NCI-H2107 treated with DMSO at 0.1 percent for 48 hours (cell line): ENCODE measurements at regions not wholly inside any gene's neighbourhood (a gene's known extent, or its start where the extent isn't known, plus 50 kb on each side); places are given as distances from the start of the nearest gene placed in this dataset.

Source experiments
- DNase-seq: peaks from one replicate; lab custom pipeline; 2025; ENCODE audit not compliant: unreplicated experiment; lab: John Stamatoyannopoulos, UW

DNA sequence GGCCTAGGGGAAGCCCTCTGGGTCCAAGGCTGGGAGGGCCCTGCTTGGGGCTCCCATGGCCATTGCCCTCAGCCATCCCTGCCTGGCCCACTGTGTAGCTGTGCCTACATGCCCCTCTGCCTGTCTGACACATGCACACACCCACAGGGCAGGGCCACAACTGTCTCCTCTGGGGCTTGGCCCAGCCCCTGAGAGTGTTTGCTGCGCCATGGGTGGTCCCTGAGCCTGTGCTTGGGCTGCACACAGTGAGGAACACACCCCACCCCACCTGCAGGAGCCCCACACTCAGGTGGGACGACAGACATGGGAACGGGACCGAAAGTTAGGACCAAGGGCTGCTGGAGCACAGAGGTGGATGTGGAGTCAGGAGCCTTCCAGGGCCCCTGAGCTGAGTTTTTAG, 489.5 kb downstream of the TBC1D22A start:
- DNase-seq, result no peak

DNA sequence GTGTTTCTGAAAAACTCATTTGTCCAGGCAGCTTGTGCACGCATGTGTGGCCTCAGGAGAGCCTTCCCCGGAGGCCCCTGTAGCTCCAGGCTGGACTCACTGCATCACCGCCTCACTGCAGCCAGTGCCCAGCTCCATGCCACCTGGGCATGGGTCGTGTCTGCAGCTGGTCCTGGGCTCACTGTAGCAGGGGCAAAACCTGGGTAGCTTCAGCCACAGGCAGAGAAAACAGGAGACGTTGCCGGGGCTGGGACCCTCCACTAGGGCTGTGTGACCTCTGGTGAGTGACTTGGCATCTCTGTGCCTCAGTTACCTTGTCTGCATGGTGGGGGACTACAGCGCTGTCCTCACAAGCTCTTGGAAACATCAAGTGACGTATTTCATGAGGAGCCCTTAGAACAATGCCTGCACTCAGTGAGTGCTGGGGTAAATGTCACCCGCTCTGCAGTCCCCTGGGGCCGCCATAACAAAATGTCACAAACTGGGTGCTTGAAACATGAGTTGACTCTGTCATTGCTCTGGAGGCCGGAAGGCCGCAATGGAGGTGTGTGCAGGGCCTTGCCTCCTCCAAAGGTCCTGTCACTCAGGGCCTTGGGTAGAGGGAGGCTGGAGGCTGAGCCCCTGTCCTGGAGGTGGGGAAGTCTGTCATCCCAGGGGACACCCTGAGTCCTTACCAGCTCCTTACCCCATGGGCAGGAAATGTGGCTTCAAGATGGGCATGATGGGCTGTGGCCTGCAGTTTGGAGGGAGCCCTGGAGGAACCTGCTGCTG, 488.7 kb downstream of the TBC1D22A start:
- DNase-seq, result no peak

DNA sequence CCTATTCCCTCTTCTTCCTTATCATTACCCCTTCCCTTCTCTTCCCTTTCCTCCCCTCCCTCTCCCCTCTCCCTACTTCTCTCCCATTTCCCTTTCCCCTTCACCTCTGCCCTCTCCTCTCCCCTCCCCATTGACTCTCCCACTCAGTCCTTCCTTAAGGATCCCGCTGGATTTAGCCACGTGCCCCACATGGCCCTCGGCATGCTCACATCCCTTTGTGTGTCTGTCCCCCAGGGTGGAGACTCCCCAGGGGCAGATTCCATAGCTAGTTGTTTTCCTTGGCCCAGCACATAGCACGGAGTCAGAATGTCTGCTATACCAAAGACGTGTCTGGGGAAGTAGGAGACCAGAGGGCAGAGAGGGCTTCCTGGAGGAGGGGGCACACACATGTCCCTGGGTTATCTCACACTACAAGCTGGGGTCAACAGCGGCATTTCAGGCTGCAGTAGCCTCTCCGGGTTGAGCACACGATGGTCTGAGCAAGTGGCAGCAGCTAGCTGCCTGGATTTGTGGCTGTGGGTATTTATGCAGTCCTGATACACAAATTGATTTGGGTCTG, 487.0 kb downstream of the TBC1D22A start:
- no peak for DNase-seq

DNA sequence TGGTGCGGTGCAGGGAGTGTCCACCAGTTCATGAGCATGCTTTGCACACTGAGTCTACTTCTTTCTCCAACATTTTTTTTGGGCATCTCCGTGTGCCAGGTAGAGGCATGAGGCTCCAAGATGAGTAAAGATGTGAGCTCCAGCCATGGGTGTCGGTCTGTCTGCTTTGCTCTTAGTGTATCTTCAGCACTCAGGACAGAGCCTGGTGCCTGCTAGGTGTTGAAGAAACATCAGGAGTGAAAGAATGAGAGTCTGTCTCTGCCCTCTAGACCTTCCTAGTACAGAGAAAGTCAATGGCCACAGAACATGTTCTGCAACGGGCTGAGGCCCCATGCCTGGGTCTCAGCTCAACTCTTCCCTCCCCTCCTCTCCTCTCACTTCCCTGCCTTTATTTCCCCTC, 486.5 kb downstream of the TBC1D22A start:
- no peak for DNase-seq

DNA sequence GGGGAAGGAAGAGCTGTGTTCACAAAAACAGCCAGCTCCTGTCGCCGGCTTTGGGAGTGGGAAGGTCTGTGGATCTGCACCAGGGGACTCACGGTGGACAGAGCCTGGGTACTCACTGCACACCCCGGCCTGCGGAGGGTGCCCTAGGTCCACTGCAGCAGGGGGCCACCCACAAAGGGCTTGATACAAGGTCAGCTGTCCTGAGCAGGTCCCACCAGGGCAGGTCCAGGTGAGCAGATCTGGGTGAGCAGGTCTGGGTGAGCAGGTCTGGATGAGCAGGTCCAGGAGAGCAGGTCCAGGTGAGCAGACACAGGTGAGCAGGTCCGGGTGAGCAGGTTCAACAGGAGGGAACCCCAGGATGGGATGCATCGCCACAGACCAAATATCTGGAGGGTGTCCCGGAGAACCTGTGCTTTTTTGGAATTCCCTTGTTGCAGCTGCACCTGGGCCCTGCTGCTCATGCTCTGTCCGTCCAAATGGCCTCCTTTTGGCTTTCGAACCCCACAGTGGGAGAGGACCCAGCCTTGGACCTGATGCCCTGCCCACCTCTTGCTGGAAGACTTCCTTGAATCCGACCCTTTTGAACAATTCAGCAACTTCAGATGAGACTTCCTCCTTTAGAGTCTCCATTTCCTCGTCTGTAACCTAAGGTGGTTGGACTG, 485.3 kb downstream of the TBC1D22A start:
- DNase-seq, result no peak

DNA sequence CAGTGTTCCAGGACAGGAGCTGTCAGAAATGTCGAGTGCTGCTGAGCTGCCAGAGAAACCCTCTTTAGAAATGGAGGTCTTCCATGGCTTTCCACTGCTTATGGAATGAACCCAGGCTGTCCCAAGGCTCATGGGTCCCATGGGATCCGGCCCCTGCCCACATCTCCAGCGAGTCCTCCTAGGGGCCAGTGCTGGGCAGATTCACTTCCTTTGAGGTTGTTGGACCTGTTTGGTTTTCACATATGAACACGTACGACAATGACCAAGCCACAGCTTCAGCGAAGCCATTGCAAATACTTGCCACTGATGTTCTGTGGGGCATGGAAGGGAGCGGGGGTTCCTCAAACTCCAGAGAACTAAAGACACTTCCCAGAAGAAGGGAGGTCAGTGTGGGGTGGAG, 483.3 kb downstream of the TBC1D22A start:
- no peak for DNase-seq

DNA sequence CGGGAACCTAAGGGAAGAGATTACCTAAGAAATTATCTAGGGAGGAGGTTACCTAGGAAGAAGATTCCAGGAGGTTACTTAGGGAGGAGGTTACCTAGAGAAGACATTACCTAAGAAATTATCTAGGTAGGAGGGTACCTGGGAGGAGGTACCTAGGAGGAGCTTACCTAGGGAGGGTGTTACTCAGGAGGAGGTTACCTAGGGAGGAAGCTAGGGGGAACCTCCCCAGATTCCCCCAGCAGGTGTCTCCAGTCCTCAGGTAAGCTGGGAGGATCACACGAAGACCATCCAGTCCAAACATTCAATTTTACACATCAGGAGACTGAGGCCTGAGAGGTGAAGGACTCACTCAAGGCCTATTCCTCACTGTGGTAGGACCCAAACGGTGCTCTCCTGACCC, 482.8 kb downstream of the TBC1D22A start:
- no peak for DNase-seq

DNA sequence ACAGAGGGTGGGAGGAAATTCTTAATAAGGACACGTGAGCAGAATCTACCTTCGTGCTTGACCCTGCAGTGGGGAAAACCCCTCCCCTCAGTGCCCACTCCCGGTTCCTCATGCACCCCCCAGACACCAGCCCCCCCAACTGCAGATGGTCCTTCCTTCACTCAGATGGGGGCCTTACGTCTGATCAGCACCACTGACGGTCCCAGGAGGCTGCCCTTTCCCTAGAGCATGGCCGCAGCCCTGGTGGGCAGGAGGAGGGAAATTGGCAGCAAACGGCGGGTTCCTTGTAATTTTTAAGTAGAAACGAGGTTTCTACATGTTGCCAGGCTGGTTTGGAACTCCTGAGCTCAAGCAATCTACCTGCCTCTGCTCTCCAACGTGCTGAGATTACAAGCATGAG, 477.7 kb downstream of the TBC1D22A start:
- DNase-seq, result no peak

DNA sequence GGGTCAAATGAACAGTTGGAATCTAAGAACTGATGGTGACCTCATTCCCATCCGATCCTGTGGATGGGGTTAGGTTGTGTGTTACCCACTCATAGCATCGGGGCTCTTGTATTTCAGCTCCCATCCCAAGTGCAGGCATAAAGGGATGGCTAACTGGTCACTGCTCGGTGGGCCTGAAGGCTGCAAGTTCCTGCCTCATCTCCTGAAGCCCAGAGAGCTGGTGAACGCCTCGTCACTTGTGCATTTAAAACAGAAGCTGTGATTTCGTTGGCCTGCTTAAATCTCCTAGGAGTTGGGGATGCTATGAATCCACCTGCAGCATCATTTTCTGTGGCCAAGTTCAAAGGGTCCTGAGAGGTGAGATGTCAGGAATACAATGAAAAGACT, 477.0 kb downstream of the TBC1D22A start:
- no peak for DNase-seq

DNA sequence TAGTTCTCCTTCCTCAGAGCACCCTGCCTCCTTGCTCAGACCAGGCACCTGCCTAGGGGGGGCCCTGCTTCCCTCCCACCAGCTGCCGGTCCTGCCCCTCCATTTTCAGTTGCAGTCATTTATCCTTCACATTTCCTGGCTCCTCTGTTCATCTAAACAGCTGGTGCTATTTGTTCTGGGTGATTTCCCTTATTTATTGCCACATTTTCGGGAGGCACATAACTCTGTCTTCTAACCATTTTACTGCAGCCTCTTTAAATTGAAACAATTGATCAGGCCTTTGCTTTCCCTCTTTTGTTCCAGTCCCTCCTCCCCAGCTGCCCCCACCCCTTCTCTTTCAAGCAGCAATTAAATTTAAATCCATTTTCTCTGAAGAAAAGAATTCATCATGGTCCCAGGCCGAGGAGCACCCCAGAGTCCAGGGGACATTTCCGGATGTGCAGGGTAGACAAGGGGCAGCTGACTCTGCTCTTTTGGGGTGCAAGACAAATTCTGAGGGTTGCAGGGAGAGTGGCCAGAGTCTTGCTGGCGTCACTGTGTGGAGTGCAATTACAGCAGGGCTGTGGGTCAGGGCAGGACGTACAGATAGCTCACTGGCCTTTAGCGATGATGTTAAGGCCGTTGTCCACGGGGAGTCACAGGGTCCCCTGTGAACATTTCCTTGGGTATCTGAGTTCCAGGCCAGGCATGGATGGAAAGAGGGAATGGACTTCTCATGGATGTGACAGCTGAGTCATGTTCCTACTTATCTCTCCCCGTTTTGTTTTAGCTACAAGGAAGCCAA, 476.4 kb downstream of the TBC1D22A start:
- no peak for DNase-seq

DNA sequence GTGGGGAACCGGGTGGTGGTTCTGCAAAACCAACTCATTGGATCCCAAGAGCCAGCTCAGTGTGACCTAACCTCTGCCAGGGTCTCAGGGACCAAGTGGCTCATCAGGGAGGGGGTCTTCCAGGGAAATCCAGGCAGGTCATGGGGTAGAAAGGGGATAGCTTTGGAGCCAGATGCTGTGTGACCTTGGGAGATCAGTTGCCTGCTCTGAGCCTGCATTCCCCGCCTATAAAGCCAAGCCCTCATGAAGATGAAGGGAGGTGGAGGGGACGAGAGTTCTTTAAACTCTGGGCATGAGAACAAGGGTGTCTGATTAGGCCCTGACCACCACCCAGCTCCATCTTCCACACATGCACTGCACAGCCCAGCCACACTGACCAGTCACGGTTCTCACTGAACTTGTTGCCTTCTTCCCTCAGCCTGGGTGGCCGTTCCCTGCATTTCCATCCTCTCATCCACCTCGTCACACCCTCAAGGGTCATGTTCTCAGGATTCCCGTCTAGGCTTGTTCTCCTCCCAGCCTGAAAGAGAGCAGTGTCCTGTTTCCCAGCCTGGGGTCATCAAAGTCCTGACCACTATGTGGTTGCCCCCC, 475.5 kb downstream of the TBC1D22A start:
- DNase-seq, result no peak

DNA sequence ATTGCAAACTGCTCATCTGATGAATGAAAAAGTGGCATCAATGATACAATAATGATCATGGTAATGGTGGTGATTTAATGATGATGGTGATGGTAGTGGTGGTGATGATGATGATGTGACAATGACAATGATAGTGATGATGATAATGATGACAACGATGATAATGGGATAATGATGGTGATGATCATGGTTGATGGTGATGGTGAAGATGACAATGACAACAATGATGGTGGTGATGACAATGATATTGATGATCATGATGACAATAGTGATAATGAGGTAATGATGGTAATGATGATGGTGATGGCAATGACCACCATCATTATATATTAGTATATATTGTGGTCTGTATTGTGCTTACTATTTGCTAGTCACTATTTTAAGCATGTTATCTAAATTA, 474.3 kb downstream of the TBC1D22A start:
- no peak for DNase-seq

DNA sequence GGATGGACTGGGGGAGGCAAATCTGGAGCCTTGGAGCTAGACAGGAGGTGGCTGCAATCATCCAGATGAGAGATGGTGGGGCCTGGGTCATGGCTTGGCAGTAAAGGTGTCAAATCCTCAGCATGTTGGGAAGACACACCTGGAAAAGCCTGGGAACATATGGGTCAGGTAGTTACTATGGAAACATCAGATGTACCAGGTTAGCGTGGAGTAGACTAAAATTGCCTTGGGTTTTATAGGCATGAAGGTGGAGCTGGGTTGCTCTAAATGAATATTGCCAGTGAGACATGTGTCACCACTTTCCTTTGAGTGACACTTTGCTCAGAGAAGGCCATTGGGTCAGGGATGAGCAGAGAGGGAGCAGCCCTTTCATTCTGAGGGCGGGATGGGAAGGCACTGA, 473.7 kb downstream of the TBC1D22A start:
- DNase-seq, result no peak

DNA sequence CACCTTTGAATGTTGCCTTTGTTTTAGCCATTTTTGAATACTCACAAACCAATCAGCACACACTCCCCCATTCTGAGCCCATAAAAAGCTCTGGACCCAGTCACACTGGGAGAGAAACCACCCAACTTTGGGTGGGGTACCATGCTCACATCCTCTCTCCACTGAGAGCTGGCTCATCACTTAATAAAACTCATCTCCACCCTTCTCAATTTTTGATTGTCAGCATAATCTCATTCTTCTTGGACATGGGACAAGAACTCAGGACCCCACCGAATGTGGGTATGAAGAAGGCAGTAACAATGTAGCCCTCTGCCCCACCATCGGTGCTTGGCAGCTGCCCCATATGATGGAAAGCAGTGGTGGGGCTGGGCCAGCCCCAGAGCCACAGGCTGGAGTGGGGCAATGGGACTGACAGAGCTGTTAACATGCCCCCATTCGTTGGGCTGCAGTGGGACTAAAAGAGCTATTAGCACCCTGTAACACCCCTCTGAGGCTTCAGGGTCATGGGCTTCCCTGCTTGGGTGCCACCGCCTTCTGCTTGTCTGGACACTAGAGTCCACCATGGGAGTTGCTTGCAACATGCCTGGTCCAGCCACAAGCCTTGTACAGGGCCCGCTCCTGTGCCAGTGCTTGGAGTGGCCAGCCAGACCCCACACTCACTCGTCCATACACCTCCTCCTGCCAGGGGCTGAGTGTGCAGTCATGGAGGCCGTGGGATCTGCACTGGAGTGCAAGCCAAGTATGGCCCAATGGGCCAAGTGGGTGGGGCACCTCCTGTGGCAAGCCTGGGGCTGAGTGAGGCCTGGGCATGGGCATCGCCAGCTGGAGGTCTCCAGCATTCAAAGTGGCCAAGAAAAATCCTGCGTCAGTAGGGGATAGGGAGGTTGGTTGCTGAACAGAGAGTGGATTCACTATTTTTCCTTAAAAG, 471.1 kb downstream of the TBC1D22A start:
- no peak for DNase-seq

DNA sequence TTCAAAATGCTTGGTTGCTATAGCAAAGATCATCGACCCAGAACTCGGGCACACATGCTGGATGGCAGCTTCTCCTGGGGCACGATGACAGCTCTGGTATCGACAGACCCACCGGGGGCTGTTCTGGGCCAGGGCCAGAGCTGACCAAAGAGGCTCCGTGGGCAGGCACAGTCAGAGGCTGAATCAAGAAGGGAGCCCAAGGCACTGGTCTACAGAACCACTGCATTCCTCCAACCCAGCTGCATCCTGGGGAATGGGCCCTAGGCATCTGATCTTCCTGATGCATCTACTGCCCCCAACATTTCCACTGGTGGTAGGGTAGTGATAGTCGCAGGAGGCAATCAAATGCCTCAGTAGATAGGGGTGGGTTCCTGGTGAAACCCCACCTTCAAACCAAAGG, 470.3 kb downstream of the TBC1D22A start:
- no peak for DNase-seq

DNA sequence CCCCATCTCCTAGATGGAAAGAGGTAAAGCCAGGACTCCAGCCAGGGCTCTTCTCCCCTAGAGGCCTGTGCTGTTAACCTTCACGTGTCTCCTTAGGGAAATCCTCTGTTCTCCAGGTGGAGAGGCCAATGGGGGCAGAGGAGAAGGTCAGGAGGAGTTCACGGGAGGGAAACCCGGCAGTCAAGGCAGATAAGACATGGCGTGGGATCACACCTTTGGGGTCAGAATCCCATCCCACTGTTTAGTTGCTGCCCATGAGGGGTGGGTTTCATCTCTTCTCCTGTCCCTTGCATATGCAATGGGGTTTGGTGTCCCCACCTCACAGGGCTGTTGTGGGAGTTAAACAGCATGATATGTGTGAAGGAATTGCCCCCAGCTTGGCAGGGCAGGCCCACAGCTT, 469.7 kb downstream of the TBC1D22A start:
- DNase-seq, result no peak

DNA sequence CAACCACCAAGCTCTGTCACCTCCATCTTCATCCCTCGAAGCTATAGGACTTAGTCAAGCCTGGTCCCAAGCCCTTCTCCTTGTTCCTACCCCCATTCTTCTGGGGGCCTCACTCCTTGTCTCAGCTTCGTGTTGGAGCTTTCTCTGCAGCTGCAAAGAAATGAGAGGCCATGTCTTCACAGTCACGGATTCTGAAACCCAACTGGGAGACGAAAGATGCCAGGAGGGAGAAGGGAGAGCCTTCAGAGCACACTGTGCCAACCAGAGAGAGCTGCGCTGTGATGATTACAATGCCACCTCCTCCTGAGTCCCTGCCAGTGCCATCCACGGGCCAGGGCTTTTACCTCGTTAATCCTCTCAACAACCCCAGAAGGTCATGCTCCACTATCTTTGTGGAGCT, 469.3 kb downstream of the TBC1D22A start:
- DNase-seq, result no peak

DNA sequence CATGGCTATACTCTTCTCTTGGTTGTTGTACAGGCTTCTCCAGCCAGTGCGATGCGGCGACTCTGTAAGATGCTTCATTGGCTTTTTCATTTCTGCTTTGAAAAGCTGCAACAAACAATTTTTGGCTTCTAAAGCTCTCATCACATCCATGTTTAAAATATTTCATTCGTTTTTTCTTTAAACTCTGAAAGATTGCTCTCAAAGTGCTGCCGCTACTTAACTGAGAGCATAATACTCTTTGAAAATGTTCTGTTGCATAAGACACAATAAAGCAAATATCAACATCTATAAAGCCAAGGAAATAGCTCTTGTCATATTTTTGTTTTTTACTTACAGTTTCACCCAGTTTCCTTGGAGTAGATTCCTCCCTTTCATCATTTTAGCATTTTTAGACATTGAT, 468.3 kb downstream of the TBC1D22A start:
- DNase-seq, result no peak

DNA sequence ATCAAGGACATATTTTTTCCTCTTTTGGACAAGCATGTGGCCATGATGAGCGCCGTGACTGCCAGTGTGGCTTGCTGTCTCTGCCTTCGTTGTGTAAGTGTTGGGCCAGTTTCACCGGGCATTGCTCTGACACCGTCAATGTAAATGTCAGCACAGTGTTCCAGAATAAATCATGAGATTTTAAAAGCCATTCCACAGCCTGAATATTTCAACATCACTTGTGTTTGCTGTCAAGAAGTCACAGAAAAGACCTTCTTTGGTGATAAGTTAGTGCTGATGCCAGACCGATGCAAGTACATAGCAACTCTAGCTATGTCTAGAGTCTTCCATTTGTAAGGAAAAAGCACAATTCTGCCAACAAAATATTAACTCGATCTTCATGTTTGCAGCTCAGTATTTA, 467.8 kb downstream of the TBC1D22A start:
- no peak for DNase-seq

DNA sequence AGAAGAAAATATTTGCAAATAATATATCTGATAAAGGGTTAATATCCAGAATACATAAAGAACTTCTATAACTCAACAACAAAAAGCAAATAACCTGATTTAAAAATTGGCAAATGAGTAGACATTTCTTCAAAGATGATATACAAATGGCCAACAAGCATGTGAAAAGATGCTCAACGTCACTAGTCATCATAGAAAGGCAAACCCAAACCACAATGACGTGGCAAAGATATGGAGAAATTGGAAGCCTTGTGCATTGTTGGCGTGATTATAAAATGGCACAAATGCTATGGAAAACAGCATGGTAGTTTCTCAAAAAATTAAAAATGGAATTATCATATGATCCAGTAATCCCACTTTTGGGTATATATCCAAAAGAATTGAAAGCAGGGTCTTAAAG, 466.3 kb downstream of the TBC1D22A start:
- no peak for DNase-seq
